CD4-positive, alpha-beta T cell treated with Interleukin-10 for 1 hour (primary cell): ENCODE measurements at regions not wholly inside any gene's neighbourhood (a gene's known extent, or its start where the extent isn't known, plus 50 kb on each side); places are given as distances from the start of the nearest gene placed in this dataset.
"Not testable (repeated sequence)": the region's sequence is repeated elsewhere in the genome, so short reads cannot be mapped to it uniquely, and the experiment has no call there.

ENCODE experiments used
- DNase-seq: peaks from one replicate; pipeline ENCODE4 v3.0.0-alpha.2; 2020

DNA sequence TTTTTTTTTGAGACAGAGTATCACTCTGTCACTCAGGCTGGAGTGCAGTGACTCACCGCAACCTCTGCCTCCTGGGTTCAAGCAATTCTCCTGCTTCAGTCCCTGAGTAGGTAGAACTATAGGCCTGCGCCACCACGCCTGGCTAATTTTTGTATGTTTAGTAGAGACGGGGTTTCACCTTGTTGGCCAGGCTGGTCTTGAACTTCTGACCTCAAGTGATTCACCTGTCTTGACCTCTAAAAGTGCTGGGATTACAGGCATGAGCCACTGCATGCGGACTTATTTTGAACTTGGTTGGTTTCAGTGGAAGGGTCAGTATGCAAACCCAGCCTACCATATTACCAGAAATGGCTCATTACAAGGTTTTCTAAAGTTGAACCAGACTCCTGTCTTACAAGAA is 61.6 kb upstream of the GBA3 start:
- DNase-seq, result not testable (repeated sequence)

DNA sequence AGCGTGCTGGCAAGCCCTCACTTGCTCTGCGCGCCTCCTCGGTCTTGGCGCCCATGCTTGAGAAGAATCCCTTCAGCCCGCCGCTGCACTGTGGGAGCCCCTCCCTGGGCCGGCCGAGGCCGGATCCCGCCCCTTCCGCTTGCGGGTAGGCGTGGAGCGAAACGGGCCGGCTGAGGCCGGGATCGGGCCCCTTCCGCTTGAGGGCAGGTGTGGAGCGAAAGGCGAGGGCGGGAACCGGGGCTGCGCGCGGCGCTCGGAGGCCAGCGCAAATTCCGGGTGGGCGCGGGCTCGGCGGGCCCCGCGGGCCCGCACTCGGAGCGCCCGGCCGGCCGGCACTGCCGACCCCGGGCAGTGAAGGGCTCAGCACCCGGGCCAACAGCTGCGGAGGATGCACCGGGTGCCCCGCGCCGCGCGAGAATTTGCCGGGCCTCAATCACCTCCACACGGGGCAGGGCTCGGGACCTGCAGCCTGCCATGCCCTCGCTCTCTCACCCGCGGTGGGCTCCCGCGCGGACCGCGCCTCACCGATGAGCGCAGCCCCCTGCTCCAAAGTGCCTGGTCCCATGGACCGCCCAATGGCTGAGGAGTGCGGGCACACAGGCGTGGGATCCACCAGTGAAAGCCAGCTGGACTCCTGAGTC is 58.1 kb upstream of the GBA3 start:
- no peak for DNase-seq

DNA sequence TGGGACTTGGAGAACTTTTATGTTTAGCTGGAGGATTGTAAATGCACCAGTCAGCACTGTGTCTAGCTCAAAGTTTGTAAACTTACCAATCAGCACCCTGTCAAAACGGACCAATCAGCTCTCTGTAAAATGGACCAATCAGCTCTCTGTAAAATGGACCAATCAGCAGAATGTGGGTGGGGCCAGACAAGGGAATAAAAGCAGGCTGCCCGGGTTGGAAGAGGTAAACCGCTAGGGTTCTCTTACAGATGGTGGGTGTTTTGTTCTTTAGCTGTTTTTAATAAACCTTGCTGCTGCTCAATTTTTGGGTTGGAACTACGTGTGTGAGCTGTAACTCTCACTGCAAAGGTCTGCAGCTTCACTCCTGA is 57.6 kb upstream of the GBA3 start:
- DNase-seq, result not testable (repeated sequence)

DNA sequence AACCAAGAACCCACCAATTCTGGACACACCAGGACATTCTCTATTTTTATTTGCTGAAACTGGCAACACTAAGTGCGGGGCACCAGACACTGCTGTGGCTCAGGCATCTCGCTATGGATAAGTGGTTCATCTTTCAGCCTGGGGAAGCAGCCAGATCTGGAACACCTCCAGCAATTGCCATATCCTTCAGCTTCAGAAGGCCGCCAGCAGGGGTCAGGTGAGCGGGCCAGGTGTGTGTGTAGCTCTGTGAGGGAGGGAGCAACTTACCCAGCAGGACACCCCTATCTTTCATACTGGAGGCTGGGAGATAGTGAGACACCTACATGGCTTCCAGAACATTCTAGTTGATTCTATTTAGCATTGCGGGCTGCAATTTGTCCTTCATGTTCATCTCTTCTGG is 57.0 kb upstream of the GBA3 start:
- no peak for DNase-seq

DNA sequence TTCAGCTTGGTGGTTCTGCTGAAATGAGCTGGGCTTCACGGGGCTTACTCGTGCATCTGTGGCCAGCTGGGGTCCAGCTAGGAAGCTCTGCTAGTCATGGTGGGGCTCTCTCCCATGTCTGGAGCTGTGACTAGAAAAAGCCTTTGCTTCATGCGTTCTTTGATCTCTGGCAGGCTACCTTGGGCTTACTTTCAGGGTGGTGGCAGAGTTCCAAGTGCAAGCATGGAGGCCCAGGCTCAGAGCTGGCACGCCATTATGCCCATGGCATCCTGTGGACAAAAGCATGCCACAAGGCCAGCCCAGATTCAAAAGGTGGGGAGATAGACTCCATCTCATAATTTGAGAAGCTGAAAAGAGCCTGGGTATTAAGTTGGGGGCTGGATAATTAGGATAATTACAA is 55.4 kb upstream of the GBA3 start:
- DNase-seq, result no peak
